Neural progenitor cell (in vitro differentiated cells): ENCODE measurements at regions not wholly inside any gene's neighbourhood (a gene's known extent, or its start where the extent isn't known, plus 50 kb on each side); places are given as distances from the start of the nearest gene placed in this dataset.

Experiments used
- EZH2phosphoT487 ChIP-seq: fragments of 200-600 bp; sonication (generic); IDR thresholded peaks from 2 replicates; pipeline ENCODE4 v1.6.1; 2017; ENCODE audit warnings: antibody characterized with exemption
- TF ChIP-seq, protein P1 (sequence below): fragments of 200-600 bp; sonication (generic); IDR thresholded peaks from 2 replicates; pipeline ENCODE4 v1.5.1; 2017; ENCODE audit warnings: antibody characterized with exemption, mild to moderate bottlenecking

DNA sequence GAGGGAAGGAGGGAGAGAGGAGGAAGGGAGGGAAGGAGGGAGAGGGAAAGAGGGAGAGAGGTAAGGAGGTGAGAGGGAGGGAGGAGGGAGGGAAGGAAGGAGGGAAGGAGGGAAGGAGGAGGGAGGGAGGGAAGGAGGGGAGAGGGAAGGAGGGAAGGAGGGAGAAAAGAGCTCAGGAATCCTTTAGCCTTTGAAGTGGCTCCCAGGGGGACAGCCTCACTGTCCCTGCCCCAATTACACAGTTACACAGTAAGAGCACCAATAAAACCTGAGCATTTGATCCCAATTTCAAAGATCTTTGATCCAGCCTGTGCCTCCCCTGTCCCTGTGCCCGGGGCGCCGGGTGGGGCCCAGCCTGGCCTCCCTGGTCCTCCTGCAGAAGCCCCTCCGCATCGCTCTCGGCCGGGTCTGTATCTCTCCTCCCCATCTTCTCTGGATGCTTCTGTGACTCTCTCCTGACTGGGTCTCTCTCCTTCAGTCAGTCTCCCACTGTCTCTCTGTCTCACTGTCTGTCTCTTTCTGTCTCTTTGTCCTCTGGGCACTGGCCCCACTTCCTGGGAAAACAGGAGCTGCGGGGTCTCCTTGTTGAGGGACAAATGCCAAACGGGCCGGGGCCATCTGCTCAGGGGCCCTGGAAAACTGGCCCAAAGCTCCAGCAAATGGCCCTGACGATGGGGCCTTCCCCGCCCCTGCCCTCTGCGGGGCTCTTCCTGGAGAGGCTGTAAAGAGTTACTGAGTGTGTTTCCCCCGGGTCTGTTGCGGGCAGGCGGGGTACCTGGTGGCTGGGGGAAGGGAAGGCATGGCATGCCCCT is 54.2 kb upstream of the EGFL7 start:
- TF ChIP-seq EZH2phosphoT487, result no peak
- TF ChIP-seq, protein P1, sequence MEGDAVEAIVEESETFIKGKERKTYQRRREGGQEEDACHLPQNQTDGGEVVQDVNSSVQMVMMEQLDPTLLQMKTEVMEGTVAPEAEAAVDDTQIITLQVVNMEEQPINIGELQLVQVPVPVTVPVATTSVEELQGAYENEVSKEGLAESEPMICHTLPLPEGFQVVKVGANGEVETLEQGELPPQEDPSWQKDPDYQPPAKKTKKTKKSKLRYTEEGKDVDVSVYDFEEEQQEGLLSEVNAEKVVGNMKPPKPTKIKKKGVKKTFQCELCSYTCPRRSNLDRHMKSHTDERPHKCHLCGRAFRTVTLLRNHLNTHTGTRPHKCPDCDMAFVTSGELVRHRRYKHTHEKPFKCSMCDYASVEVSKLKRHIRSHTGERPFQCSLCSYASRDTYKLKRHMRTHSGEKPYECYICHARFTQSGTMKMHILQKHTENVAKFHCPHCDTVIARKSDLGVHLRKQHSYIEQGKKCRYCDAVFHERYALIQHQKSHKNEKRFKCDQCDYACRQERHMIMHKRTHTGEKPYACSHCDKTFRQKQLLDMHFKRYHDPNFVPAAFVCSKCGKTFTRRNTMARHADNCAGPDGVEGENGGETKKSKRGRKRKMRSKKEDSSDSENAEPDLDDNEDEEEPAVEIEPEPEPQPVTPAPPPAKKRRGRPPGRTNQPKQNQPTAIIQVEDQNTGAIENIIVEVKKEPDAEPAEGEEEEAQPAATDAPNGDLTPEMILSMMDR, result no peak
